Heart left ventricle (tissue), 13 donors: ENCODE measurements at regions not wholly inside any gene's neighbourhood (a gene's known extent, or its start where the extent isn't known, plus 50 kb on each side); places are given as distances from the start of the nearest gene placed in this dataset.

Experiments
- CTCF ChIP-seq, 12 donors: fragments of 200-600 bp; sonication (generic) in 4 of 12; IDR thresholded peaks; one replicate each; pipeline versions ENCODE4 v1.5.0 to v1.8.0; 2018 to 2022; ENCODE audit warnings: antibody characterized with exemption in 12 of 12, mild to moderate bottlenecking in 5 of 12
- POLR2A ChIP-seq, 2 donors: fragments of 450-650 bp; IDR thresholded peaks; one replicate each; pipeline ENCODE4 v1.6.1; 2017; ENCODE audit warnings: antibody characterized with exemption in 2 of 2, mild to moderate bottlenecking in 2 of 2, moderate library complexity in 2 of 2
- donor health status: ischemic (EF 13 %, LVEDD 7.1; RV severe dilation, severe dysfunction).
- donor health status: DM: no; HTN: yes; CAD: no.
- donor health status: DM: no; HTN: no; CAD: no.
- donor health status: ischemic (EF 25% LVEDD 6.9; RV normal size, moderate dysfunction).
- donor health status: ischemic (EF 25% LVEDD 5.7; RV mildly dilated, moderate dysfunction).
- donor health status: ischemic (EF 35%, LVEDD 5.7; RV mildly dilated, moderate dysfunction).
- donor health status: nonischemic (EF 11% LVEDD 7.7; RV severe dilation, severe dysfunction).
- donor health status: DM: yes; HTN: yes; CAD: no.
- donor health status: PGD.
- donor health status: ischemic (EF 29% LVEDD 5.4; RV normal size, mild dysfunction).
- donor health status: nonischemic (EF 23%, LVEDD 6.1; RV moderate dilation, normal function).

GRCh38 chr11:116263019-116263418 is 509.8 kb downstream of the BUD13 start:
- TF ChIP-seq CTCF (IDR thresholded peaks at IDR 0.05) (no peak), POLR2A (IDR thresholded peaks at IDR 0.05) (no peak)
